ENCODE measurements at regions not wholly inside any gene's neighbourhood (a gene's known extent, or its start where the extent isn't known, plus 50 kb on each side); places are given as distances from the start of the nearest gene placed in this dataset.

DNA sequence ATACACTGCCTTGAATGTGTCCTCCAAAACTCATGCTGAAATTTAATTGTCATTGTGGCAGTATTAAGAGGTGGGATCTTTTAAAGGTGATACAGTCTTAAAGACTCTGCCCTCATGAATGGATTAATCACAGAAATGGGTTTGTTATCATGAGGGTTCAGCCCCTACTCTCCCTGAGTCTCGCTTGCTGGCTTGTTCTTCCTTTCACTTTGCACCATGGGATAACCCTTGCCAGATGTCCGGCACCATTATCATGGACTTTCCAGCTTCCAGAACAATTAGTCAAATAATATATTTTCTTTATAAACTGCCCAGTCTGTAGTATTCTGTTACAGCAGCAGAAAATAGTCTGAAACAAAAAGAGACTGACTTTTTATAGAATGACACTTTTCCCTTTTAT, 67.9 kb upstream of the TENT5A start:
- TF ChIP-seq TAF1 (IDR thresholded peaks at IDR 0.05; ENCODE audit: low read depth) (no peak), USF1 (IDR thresholded peaks at IDR 0.05) (no peak), MAX (IDR thresholded peaks at IDR 0.05) (no peak), CEBPB (IDR thresholded peaks at IDR 0.05) (no peak), EP300 (IDR thresholded peaks at IDR 0.05; ENCODE audit: borderline replicate concordance) (no peak), YY1 (IDR thresholded peaks at IDR 0.05; ENCODE audit: low read depth) (no peak), FOXM1 (IDR thresholded peaks at IDR 0.05; ENCODE audit: borderline replicate concordance, low read depth) (no peak), CREB1 (IDR thresholded peaks at IDR 0.05; ENCODE audit: low read depth) (no peak), TCF12 (IDR thresholded peaks at IDR 0.05; ENCODE audit: low read depth) (no peak), REST (IDR thresholded peaks at IDR 0.05; ENCODE audit: low read depth) (no peak), RAD21 (IDR thresholded peaks at IDR 0.05; ENCODE audit: low read depth) (no peak), EGR1 (IDR thresholded peaks at IDR 0.05) (no peak)
